T47D (cell line): ENCODE measurements at regions not wholly inside any gene's neighbourhood (a gene's known extent, or its start where the extent isn't known, plus 50 kb on each side); places are given as distances from the start of the nearest gene placed in this dataset.
"Not testable (repeated sequence)": the region's sequence is repeated elsewhere in the genome, so short reads cannot be mapped to it uniquely, and the experiment has no call there.

Source experiments
- DNase-seq, 2 experiments: peaks; one replicate each; pipeline versions ENCODE4 v3.0.0 to v3.0.0-alpha.2; 2011 to 2012; ENCODE audit warnings: low read depth in 1 of 2, low spot score in 1 of 2
- JUND ChIP-seq: IDR thresholded peaks from 2 replicates; pipeline ENCODE4 v1.6.1; 2012; ENCODE audit warnings: low read depth
- in situ Hi-C: cut with HindIII; loops from 2 replicates; pipeline ENCODE4 v1.10.0; 2016; ENCODE audit warnings: low sequenced_read_pairs, low pct_unique_long_range_greater_than_20kb

DNA sequence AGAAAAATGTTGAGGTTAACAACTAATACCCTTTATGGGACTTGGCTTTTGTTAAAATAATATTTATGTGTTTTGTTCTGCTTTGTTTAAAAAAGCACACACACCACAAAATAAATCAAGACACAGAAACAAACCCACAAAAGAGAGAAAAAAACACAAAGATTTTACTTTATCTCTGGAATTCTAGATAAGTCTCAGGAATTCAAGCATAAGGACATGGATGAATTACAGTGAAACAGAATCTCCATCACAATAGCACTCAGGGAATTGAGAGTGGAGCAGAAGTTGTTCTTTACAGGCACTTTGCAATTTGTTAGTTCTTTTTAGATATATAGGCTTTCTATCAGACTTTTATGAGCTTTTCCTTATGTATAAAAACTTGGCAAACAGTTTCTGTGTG, 360.9 kb upstream of the ZC3H15 start:
- no peak for DNase-seq
- in situ Hi-C loops = no loop called here
- no peak for TF ChIP-seq JUND

DNA sequence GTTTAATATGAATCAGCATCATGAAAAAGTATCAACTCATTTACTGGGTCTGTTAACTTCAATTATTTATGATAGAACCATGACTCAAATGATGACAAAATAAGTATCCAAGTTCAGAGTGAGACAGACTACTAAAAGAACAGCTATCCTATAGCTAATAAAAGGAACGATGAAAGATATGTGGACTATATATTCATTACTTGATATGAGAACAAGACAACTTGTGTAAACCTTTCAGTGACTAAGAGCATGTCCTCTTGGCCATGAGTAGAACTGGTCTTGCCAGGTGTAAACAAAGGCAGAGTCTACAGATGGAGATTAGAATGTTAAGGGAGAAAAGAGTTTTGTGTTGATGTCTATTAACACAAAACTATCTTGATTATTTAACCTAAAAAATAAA, 360.4 kb upstream of the ZC3H15 start:
- in situ Hi-C loops = no loop called here
- DNase-seq = no peak
- TF ChIP-seq JUND = no peak

DNA sequence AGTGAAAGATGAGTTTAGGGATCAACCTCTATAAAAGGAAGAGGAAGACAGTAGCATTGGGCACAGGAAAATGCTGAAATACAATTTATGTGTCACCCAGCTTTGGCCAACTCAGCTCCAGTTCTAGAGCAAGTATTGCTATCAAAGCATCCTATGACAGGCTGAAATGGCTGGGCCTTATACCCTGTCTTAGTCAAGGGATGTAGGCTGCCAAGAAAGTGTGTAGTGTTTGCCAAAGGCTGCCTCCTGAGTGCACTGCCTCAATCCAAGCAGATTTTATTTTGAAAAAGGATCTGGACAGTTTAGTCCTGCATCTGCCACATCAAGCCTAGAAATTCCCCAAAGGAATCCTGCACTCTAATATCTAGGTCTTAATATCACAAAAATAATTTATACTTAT, 359.9 kb upstream of the ZC3H15 start:
- in situ Hi-C loops = no loop called here
- no peak for TF ChIP-seq JUND
- DNase-seq = no peak

DNA sequence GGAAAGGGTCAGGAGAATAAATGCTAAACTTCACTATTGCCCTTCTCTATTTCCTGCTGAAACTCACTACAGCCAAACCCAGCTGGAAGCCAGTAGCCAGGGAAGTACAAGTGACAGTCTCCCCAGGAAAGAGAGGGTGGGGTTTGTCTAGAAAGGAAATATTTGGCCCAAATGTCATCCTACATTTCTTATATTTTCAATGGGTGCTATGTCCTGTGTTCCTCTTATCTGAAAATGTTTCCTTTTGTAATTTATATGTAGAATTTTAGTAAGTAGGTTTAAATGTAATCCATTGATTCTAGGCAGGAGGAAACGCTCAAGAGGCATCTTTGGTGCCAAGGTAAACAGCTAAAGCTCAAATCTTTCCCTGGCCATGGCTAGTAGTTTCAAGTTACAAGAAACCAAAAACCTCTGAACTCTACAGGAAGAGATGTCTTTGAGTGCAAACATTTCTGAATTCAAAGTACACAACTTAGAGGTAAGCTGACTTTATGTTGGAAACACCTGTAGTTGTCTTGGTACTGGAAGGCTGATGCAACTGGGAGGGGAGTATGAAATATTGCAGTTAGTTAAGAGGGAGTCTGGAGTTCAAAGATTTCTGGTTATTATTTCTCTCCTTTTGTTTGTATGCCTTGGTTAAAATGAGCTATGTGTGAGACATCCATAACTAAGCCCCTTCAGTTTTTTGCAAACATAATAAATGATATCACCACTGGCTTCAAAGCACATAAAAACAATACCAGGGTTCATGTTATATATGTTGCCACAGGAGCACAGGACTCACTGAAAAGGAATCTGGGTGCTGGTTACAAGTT, 356.1 kb upstream of the ZC3H15 start:
- in situ Hi-C loops = no loop called here
- peak in 1 of 2 experiments; percentile 60 for DNase-seq
- no peak for TF ChIP-seq JUND

DNA sequence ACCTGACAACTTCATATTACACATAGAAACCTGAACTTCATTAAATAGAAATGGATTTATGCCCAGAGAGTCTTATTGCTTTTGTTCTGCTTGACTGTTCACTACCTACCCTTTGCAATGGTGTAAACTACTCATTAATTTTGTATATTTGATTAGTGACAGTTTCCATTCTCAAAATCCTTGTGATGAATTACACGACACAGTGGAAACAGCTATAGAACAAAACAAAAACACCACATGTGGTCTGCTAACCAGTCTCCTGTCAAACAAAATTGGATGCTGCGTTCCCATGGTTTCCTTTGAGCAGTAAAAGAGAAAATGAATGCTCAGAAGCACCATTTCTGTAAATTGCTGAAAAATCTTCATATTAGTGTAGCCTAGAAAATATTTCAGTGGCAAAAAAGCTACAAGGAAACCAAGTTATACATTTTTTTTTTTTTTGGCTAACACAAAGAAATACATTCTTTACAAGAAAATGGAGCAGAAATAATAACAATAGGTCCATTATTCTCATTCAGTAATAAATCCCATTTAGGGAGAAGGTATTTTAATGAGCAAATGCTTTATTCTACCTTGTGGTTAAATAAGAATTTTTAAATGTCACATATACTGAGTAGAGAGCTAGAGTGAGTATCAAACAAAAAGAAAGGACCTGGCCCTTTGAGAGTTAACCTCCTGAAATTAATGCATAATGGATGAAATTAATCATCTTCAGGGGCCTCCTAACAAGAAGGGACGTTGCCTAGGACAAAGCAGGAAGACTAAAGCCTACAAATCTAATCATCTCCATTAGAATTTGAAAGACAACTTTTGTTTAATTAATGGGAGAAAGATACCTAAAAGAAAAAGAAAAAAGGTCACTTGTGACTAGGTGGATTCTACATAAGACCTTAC, 355.1 kb upstream of the ZC3H15 start:
- in situ Hi-C loops = no loop called here
- TF ChIP-seq JUND = no peak
- DNase-seq = no peak

DNA sequence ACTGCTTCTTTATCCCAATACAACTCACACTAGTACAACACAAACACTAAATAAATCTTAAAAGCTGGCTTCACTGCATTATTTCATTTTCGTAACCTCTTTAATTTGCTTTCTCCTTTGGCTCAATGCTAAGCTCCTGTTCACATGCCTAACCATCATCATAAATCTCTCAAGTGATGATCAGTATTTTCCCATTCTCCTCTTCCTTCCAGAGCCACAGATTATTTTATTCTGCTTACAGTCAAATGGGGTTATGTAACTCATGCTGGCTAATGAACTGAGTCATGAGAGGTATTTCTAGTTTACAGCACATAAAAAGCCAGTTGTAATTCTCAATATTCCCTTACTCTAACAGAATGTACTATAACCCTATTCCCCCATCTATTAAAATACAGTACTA, 350.4 kb upstream of the ZC3H15 start:
- in situ Hi-C loops = no loop called here
- DNase-seq = no peak
- TF ChIP-seq JUND = no peak

DNA sequence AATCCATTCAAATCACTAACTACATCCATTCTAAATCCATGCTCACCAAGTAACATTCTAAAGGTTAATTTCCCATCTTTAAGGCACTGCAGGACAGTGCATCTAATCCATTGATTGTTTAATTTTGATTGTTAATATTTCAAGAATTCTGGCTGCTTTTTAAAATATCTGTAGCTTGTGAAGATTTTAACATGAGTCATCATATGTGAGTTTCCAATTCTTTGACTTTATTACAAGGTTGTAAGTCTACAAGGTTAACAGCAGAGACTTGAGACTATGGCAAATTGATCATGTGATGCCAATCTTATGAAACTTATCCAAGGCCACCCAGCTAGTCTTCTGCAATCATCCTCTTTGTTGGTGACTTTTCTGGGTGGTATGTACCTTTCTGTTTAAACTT, 349.2 kb upstream of the ZC3H15 start:
- in situ Hi-C loops = no loop called here
- no peak for TF ChIP-seq JUND
- DNase-seq = no peak

DNA sequence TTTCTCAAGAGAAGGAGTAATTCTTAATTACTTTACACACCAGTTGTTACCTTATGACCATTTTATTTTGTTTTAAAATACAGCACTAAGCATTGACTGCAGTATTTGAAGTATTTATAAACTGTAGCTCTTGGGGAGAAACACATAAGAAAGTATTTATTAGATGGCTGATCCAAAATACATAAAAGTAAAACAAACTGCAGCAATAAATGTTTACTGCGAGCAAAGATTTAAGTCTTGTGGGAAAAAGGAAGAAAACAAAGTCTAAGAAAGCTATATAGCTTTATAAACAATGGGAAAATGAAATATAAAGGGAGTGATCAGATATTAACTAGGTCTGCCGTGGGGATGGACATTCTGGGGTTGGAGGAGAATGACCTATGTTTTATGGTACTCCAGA, 347.2 kb upstream of the ZC3H15 start:
- TF ChIP-seq JUND = no peak
- in situ Hi-C loops = no loop called here
- no peak for DNase-seq

DNA sequence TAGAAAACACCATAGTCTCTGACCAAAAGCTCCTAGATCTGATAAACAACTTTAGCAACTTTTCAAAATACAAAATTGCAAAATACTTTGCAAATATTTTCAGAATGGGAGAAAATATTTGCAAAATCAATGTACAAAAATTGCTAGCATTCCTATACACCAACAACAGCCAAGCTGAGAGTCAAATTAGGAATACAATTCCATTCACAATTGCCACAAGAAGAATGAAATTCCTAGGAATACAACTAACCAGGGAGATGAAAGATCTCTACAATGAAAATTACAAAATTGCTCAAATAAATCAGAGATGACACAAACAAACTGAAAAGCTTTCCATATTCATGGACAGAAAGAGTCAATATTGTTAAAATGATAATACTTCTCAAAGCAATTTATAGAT, 327.0 kb upstream of the ZC3H15 start:
- in situ Hi-C loops = no loop called here
- no peak for DNase-seq
- TF ChIP-seq JUND = no peak

DNA sequence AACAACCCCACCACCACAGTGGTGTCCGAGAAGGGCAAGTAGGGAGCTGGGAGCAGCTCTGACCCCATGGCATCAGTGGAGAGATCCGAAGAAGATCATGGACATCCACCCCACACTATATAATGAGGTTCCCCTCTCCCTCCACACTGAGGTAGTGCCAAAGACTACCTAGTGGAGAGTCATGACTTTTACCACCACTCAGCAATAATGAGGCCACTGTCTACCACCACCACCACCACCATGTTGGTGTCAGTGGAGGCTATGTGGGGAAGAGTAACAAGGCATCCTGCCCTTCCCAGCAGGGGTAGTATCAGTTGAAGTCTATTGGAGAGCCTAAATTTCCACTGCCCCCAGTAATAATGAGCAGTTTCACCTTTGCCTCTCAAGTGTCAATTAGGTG, 321.7 kb upstream of the ZC3H15 start:
- no peak for DNase-seq
- in situ Hi-C loops = no loop called here
- no peak for TF ChIP-seq JUND

DNA sequence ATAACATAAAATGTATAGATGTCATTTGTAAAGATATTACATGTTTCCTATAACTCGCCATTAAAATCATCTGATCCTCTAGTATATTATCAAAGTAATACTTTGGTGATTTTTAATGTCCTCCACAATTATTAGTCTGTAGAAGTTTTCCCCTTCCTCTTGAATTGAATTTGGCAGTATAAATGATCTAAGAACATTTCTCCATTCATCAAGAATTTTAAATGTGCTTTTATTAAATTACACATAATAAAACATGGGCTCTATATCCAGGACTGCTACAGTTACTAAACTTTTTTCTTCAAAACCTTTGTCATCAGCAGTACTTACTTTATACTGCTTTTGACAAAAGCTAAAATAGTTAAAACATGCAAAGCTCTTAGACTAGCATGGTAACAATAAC, 315.4 kb upstream of the ZC3H15 start:
- in situ Hi-C loops = no loop called here
- no peak for DNase-seq
- TF ChIP-seq JUND = no peak

DNA sequence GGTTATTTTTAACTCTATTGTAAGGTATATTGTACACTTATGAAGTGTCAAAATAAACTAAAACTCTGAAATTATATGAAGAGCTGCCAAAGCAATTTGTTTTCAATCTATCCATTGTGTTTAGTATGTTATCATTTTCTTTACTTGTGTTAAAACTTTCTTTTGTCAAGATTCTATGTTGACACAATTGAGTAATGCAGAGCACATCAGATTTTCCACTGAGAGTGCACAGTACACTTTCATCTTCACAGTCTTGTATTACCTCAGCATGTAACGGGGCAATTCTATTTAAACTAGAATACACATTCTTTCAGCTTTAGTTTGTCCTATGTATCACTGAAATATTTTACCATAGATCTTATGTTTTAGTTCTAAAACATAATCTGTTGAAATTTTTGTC, 304.4 kb upstream of the ZC3H15 start:
- in situ Hi-C loops = no loop called here
- DNase-seq = no peak
- no peak for TF ChIP-seq JUND

DNA sequence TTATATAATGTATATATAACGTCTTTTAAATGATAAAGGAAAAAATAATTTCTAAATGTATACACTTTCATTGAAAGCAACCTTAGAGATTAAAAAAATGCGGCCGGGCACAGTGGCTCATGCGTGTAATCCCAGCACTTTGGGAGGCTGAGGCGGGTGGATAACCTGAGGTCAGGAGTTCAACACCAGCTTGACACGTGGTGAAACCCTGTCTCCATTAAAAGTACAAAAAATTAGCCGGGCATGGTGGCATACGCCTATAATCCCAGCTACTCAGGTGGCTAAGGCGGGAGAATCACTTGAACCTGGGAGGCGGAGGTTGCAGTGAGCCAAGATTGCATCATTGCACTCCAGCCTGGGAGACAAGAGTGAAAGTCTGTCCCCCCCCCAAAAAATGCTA, 303.7 kb upstream of the ZC3H15 start:
- in situ Hi-C loops, DNase-seq: not testable (repeated sequence)
